Nucleus accumbens (tissue), 56 donors: ENCODE measurements at regions not wholly inside any gene's neighbourhood (a gene's known extent, or its start where the extent isn't known, plus 50 kb on each side); places are given as distances from the start of the nearest gene placed in this dataset.
A peak's percentile ranks its signal among the peaks of the same experiment; 100 is the strongest.

ENCODE experiments used
- DNase-seq, 56 donors: peaks; one replicate each; lab custom pipeline; 2025; lab: John Stamatoyannopoulos, UW

DNA sequence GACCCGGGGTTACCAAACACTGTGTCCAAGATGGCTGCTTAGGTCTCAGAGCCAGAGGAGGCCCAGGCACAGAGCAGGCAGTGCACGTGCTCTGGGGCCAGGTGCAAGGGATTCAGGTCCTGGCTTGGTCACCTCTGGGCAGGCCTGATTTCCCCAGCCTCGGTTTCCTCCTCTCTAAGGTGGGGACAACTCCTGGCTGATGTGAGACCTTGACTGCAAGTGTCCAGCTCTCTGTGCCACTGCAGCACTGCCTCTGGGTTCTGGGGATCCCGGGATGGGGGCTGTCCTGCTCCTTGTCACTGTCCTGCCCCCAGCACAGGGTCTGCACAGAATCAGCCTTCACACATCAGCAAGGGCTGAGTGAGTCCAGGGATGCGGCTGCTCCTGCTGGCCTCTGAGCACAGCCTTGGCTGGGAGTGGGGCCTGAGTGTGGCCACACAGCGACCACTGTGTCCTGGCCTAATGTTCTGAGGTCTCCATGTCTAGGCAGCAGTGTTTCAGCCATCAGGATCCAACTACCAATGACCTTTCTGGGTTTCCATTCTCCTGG is 170.2 kb upstream of the HDAC4 start:
- no peak for DNase-seq

DNA sequence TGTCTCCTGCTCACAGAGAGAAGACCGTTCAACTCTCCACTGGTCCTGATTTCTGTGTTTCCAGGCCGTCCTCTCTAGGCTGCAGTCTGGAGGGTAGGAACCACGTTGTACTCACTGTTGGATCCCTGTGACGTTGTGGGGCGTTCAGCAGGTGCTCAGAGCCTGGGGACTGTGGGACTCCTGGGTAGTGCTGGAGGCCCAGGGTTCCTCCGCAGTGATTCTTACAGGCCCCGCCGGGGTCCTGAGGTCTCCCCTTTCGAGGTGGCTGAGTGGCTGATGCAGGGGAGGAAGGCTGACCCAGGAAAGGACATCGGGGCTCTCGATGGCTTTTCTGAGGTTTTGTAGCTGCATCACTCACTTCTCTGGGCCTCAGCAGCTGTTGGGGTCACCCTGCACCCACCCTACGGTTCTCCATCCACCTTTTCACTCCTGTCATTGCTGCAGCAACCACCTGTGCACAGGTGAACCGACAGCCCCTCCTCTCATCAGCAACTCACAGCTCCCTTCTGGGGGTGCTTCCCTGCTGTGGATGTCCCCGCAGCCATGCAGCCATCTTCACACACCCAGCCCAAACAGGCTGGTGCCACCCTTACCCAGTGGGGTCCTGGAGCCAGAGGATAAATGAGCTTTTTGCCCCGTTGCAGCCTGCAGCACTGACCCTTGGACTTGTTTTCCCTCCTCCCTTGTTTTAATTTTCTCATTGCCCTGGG is 169.6 kb upstream of the HDAC4 start:
- no peak for DNase-seq

DNA sequence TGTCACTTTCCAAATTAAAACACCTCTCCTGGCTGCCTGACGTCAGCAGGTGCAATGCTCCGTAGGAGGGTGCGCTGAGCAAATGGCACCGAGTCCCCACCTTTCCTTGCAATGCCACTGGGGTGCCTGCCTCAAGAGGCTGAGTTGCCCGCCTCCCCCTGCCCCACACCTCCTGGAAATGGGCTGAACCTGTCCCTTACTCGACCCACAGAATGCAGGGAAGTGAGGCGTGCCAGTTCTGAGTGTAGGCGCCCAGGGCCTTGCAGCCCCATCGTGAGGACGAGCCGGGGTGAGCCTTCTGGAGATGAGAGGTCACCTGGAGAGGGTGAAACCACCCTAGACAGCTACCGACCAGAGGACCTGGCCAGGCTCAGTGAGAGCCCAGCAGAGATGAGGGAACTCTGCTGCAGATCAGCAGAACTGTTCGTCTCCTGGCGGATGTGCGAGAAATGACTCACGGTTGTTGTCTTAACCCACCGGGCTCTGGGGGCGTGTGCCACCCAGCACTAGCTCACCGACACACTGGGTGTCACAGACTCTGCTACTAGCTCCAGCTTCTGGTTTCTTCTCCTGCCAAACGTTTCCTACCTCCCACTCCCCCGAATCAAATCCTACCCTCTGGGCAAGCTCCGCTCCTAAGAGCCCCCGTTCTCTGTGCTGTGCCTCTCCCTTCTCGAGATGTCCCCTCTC is 168.7 kb upstream of the HDAC4 start:
- DNase-seq = peak in 27 of 56 donors; percentile 11 to 78 (median 40)

DNA sequence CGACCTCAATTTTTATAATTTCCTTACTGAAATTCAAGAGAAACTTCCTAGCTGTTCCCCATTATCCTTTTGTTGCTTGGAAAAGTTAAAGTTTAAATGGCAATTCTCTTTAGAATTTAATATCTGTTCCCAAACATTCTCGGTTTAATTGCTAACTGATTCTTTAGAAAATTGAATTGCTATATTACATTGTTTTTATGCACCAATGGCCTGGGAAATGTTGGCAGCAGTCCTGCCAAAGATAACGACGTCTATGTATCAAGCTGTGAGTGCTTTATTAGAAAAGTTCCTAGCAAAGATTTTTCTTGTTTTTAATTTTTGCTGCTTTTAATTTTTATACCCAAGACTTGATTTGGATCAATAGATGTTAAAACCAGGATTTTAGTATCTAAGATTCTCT is 167.8 kb upstream of the HDAC4 start:
- no peak for DNase-seq

DNA sequence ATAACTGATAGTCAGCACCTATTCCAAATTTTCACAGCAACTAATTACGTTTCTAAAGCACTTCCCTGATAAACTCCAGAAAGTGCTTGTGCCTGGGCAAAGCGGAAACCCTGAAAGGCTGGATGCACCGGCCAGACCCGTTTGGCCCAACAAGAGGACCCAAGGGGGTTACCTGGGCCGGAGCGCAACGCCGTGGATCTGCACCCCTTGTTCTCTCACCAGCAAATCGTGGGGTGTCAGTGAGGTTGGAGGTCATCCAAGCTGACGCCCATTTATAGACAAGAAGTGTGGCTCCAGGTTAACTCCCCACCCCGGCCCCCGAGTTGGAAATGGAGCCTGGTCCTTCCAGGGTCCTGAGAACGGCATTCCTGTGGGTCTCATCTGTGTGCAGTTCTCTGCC is 167.0 kb upstream of the HDAC4 start:
- DNase-seq = no peak

DNA sequence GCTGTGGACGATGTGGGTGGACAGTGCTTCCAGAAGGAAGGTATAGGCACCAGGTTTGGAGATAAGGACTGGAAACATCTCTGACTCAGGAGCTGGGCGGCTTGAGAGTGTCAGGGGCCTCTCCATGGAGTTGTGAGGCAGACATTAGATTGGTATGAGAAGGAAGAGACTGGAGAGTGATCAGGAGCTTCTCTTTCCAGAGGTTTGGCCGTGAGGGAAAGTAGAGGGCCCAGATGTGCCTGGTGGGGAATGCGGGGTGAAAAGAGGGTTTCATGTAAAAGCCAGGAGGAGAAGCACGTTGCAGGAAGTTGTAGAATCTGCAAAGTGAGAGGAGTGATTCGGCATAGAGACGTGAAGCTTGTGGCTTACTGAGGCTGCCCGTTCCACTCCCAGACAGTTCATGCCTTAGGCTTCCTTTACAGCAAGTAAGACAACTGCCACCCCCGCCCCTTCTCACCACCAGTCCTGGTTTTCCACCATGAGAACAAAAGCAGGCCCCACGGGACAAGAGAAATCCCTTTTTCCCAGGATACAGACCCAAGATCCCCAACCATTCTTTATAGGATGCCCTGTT is 166.3 kb upstream of the HDAC4 start:
- no peak for DNase-seq

DNA sequence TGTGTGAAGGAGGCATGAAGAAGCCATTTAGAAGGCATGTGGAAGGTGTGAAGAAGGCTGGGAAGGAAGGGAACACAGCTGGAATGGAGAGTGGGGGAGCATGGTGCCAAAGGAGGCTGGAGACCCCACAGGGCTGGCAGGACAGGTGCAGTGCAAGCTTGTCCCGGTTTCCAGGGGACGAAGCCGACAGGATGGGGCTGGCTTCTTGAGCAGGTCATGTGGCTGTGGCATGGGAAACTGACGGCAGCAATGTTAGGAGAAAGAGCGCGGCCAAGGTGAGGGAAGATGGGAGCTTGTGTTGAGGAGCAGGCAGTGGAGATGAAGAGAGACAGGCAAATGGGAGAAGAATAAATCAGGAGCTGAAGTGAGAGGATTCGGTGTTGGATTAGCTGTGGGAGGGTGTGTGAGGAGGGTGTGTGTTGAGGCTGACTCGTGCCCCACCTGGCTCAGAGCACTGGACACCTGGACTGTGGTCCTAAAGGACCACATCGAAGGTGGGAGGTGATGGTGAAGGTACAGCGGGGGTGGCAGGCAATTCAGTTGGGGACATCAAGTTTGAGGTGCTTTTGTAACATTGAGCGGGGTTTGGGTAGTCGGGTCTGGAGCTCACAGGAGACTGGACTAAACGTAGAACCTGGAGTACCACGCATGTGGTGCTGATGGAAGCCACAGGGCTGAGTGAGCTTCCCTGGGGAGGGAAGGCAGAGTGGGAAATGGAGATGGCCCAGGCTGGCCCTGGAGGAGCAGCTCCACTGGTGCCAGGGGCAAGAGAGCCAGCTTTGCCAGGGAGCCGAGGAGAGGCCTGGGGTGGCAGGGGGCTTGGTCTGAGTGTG is 165.6 kb upstream of the HDAC4 start:
- DNase-seq = no peak

DNA sequence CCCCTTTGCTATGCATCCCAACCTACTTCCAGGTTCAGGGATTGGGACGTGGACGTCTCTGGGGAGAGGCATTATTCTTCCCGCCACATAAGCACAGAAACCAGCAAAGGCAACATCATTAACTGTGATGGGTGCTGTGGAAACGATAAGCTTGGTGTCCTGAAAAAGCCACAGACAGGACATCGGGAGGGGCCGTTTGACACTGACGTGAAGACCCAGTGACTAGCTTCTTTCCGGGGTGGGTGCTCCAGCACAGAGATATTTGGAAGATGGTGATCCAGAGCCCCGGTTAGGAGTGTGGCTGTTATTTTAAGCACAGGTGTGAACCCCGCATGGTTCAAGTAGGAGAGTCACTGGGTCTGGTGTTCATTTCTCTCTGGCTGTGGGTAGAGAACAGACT is 163.8 kb upstream of the HDAC4 start:
- DNase-seq = no peak

DNA sequence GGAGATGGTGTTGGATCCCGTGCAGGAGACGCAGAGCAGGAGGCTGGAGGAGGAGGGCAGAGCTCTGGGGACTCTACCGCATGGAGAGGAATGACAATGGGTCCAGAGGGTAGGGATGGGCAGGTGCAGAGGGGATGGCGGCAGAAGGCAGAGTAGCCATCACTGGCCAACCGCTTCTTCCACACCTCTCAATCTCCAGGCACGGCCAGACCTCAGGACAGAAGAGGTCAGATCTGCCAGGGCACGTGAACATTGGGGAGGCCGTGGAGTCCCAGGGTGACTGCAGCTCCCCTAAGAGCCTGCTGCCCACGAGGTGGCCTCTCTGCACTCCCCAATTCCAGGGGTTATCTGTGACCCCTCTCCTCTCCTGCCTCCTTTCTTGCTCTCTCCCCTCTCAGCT is 162.7 kb upstream of the HDAC4 start:
- no peak for DNase-seq

DNA sequence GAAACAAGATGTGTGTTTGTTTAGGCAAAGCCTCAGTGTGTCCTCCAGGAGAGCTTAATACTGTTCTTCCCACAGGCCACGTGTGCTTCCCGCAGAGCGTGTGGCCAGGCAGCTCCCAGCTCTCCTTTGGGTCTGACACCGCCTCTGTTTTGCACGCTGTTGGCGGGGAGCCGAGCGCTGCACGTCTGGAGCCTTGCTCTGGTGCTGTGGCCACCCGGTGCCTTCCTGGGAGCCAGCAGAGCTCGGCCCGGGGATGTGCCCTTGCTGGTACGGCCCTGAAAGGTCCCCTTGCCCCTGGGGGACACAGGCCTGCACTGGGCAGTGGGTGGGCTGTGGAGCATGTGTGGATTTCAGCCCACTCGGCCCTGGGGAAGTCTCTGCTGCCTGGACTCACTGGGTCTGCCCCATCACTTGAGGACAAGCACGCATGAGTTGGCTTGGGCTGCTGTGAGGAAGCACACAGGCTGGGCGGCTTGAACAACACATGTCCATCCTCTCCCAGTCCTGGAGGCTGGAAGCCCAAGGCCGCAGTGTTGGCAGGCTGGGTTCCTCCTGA is 160.7 kb upstream of the HDAC4 start:
- no peak for DNase-seq

DNA sequence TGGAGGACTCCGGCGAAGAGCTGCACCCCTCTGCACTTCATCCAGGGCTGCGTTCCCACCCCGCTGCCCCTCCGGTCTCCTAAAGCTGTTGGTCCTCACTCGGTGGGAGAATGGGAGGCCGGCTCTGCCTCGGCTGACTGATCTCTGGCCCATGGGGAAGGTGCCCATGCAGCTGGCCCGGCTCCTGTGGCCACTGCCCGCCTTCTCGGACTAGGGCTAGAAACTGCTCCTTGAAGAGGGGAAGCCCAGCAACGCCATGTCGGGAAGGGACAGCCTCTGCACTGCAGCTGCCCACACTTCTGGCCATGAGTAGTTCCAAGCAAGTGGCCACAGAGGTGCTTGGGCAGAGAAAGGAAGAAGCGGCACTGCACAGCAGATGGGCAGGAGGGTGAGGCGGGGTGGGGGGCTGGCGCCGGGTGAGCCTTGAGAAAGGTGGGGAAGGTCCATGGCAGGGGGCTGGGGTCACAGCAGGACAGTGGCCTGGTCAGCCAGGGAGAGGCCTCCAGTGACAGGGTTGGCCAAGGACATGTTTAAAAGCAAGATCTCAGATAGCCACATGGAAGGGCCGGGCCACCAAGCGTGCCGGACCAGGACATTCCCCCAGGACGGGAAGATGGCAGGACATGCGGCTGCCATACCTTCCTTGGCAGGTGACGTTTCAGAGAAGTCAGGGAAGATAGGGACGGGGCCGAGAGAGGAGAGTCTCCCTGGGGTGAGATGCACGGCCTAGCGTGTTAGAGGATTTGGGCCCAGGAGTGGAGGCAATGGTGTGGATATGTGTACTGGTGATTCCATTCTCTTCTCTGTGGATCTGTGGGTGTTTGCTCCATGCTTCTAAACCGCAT is 158.8 kb upstream of the HDAC4 start:
- DNase-seq = no peak

DNA sequence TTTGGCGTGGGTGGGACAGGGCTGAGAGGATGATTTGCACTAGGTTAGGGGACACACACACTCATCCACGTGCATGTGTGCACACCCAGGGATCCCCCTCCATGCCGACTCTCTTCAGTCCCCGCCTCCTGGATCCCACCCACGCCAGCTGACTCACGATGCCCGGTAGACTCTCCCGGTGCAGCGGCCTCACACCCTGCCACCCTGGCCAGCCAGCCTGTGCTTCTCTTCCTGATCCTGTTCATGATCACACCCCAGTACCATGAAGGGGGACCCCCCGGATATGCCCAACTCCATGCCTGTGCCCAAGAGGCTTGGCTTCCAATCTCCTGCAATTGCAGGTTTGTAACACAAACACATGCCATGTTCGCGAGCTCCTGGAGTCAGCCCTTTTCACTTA is 157.8 kb upstream of the HDAC4 start:
- DNase-seq = no peak

DNA sequence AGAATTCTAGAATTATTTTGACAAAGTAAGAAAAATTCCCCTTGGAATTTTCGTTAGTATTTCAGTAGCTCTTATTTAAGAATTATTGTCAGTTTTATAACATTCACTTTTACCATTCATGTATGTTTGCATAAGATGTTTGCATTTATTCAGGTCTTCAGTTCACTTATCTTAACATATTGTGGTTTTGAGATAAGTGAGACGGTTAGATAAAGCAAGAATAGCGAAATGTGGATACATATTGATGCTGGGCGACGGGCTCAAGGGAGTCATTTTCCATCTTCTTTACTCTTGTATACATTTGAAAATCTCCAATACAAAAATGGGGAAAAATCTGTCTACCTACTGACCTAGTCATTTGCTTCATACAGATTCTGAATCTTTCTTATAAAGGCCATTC is 156.7 kb upstream of the HDAC4 start:
- DNase-seq = no peak

DNA sequence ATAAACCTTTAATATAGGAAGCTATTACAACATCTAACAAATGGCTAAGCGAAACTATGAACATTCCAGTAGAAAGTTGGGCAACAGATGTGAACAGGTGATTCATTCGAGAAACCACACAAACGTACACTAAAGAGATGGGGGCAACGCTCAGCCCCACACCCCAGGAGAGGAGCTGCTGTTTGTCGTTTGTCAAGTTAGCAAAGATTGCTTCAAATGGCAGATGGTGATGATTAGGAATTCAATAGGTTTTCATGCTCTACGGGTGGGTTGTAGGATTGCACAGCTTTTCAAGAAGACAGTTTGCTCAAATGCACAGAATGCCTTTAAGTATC is 154.7 kb upstream of the HDAC4 start:
- no peak for DNase-seq

DNA sequence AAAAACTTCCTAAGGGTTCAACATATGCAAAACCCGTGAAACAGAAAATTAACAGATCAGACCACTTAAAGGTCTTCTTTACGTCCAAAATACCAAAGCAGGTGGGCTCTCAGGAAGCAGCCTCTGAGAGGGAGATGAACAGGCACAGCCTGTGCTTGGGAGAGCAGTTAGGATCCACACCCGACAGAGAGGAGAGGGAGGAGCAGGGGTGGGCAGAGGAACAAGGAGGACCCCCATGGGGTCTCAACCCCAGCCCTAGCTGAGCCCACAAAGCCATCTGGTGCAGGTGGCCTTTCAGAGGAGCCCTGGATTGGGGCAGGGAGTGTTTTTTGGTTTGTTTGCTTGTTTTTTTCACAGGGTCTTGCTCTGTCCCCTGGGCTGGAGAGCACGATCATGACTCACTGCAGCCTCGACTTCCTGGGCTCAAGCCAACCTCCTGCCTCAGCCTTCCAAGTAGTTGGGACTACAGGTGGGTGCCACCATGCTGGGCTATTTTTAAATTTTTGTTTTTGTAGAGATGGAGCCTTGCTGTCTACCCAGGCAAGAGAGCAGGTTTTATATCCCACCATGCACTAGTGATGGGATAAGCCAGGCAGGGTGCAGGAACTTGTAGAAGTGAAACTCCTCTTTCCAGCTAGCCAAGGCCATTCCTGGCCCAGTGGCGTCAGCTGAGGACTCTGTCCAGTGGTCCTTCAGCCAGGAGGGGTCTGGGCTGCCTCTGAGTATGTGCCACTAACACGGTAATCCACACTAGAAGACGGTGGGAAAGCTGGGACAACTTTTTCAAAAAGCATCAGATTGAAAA is 154.1 kb upstream of the HDAC4 start:
- DNase-seq = no peak

DNA sequence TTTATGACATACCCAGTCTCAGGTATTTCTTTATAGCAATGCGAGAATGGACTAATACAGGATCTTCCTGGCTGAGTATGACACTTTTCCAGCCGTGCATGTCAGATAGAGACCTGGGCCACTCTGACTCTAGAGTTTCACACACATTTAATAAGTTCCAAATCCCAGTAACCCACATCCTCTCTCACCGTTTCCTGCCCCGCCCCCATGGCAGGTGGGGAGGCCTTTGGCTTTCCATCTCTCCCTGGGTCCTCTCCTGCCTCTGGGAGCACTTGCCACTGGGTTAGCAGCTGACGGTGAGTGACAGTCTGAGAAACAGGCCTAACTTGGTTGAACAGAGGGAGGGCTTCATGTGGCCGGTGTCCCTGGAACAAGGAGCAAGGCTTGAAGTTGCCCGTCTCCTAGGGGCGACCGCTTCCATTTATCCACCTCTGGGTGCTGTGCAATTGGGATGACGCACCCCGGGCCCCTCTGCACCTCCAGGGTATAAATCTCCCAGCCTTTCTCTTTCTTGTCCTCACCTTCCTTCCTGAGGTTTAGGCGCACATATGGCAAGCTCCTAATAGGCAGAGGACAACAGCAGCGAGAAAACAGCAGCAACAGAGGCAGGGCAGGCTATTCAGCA is 152.7 kb upstream of the HDAC4 start:
- DNase-seq = no peak

DNA sequence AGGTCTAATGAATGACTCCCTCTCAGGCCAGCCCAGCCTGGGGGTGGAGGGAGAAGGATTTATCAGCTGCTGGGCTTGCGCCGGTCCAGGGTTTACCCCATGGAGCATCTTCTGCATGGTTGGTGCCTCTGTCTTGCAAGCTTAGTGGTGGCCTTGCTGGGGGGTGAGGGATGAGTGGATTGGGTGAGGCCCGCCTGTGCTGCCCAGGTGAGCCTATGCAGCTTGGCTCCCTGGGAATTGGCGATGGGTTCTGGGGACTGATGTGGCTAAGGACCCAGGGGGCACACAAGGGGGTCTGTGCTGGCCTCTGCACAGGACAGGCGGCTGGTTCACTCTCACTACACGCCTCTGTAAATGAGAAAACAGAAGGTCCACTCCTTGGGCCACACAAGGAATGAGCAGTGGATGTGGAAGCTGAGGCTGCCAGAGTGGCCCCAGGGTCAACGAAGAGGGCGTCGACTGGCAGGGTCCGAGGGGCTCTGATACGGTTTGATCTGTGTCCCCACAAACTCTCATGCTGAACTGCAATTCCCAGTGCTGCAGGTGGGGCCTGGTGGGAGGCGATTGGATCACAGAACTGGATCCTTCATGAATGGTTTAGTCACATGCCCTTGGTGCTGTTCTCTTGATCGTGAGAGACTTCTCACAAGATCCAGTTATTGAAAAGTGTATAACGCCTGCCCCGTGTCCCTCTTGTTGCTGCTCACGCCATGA is 151.6 kb upstream of the HDAC4 start:
- DNase-seq = no peak

DNA sequence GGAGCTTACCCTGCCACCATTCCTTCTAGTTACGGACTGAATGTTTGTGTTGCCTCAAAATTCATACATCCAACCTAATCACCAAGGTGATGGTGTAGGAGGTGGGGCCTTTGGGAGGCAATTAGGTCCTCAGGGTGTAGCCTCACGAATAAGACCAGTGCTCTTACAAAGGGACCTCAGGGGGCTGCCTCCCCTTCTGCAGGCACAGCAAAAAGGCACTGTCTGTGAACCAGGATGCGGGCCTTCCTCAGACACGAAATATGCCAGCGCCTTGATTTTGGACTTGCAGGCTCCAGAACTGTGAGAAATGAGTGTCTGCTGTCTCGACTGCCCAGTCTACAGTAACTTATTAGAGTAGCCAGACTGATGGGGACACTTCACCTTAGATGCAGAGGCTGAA is 150.4 kb upstream of the HDAC4 start:
- no peak for DNase-seq
